Choroid plexus epithelial cell (primary cell): ENCODE measurements at regions not wholly inside any gene's neighbourhood (a gene's known extent, or its start where the extent isn't known, plus 50 kb on each side); places are given as distances from the start of the nearest gene placed in this dataset.

ENCODE experiments used
- DNase-seq: peaks from one replicate; pipeline ENCODE4 v3.0.0-alpha.2; 2010; ENCODE audit warnings: low read depth
- H3K4me3 ChIP-seq: 2 replicates; pipeline ENCODE4 v1.5.1; 2011; ENCODE audit warnings: low read depth, mild to moderate bottlenecking, control low read depth, low read length, moderate library complexity
- CTCF ChIP-seq: conservative IDR thresholded peaks from 2 replicates; pipeline ENCODE4 v1.5.1; 2011; ENCODE audit warnings: low read depth, mild to moderate bottlenecking, control low read depth, inconsistent platforms, low read length, moderate library complexity

GRCh38 chr6:166809721-166810120 lies 146.6 kb downstream of the RNASET2 start:
- no peak for DNase-seq
- no peak overlapping the region for H3K4me3 ChIP-seq
- TF ChIP-seq CTCF = no peak

GRCh38 chr6:166806962-166807757 lies 149.2 kb downstream of the RNASET2 start:
- no peak for TF ChIP-seq CTCF
- H3K4me3 ChIP-seq = no peak overlapping the region
- DNase-seq = no peak

GRCh38 chr6:166806217-166806838 lies 150.0 kb downstream of the RNASET2 start:
- no peak for DNase-seq
- no peak for TF ChIP-seq CTCF
- H3K4me3 ChIP-seq = no peak overlapping the region

- no peak for DNase-seq
- no peak overlapping the region for H3K4me3 ChIP-seq
Measured at GRCh38 chr6:166803471-166803870, 152.9 kb downstream of the RNASET2 start.

GRCh38 chr6:166802401-166802800 lies 153.9 kb downstream of the RNASET2 start:
- H3K4me3 ChIP-seq = no peak overlapping the region
- no peak for TF ChIP-seq CTCF
- no peak for DNase-seq

More at GRCh38 chr6:166803471-166803870, 152.9 kb downstream of the RNASET2 start:
- no peak for TF ChIP-seq CTCF

- no peak overlapping the region for H3K4me3 ChIP-seq
- DNase-seq = no peak
- no peak for TF ChIP-seq CTCF
Measured at GRCh38 chr6:166800137-166800536, 156.2 kb downstream of the RNASET2 start.
